Upper lobe of right lung (tissue), 1 donor: ENCODE measurements at regions not wholly inside any gene's neighbourhood (a gene's known extent, or its start where the extent isn't known, plus 50 kb on each side); places are given as distances from the start of the nearest gene placed in this dataset.

Source experiments
- ATAC-seq: fragments of 200-7000 bp; cut with Tn5 transposase; one replicate; pipeline ENCODE4 v1.9.1; 2020; ENCODE audit warnings: mild to moderate bottlenecking, moderate library complexity
- DNase-seq: peaks from one replicate; pipeline ENCODE4 v3.0.0-alpha.2; 2020
- H3K27ac ChIP-seq: fragments of 200-600 bp; one replicate; pipeline ENCODE4 v1.8.0; 2022
- H3K27me3 ChIP-seq: fragments of 200-600 bp; one replicate; pipeline ENCODE4 v1.8.0; 2022; ENCODE audit warnings: mild to moderate bottlenecking
- H3K36me3 ChIP-seq: fragments of 200-600 bp; one replicate; pipeline ENCODE4 v1.8.0; 2022
- H3K4me1 ChIP-seq: fragments of 200-600 bp; one replicate; pipeline ENCODE4 v1.8.0; 2022
- H3K4me3 ChIP-seq: fragments of 200-600 bp; one replicate; pipeline ENCODE4 v1.8.0; 2022; ENCODE audit warnings: mild to moderate bottlenecking
- H3K9me3 ChIP-seq: fragments of 200-600 bp; one replicate; pipeline ENCODE4 v1.8.0; 2022
- CTCF ChIP-seq: fragments of 200-600 bp; IDR thresholded peaks from one replicate; pipeline ENCODE4 v1.8.0; 2022; ENCODE audit warnings: antibody characterized with exemption
- intact Hi-C: fragments of 100-400 bp; cut with DNase I; formaldehyde crosslinking; loops from one replicate; pipeline ENCODE4 v1.11.0; 2022
- donor health status: DM: no; HTN: yes; CAD: no; lungs with severe emphysema.

GRCh38 chr4:29596228-29596627 is 1123.9 kb upstream of the PCDH7 start:
- Histone ChIP-seq H3K36me3 (no peaks in the 10 kb centered on the region), H3K9me3 (no peaks in the 10 kb centered on the region), H3K4me3 (no peak overlapping the region), H3K27me3 (no peaks in the 10 kb centered on the region), H3K27ac (no peak overlapping the region), H3K4me1 (no peaks in the 10 kb centered on the region)
- DNase-seq, result no peak
- intact Hi-C loops, result no loop called here
- ATAC-seq, result no peak
- no peak for TF ChIP-seq CTCF

- no peak for DNase-seq
- Histone ChIP-seq H3K27me3 (no peaks in the 10 kb centered on the region), H3K4me3 (no peak overlapping the region), H3K4me1 (no peaks in the 10 kb centered on the region), H3K27ac (no peak overlapping the region), H3K9me3 (no peaks in the 10 kb centered on the region), H3K36me3 (no peaks in the 10 kb centered on the region)
- no peak for ATAC-seq
- no peak for TF ChIP-seq CTCF
- intact Hi-C loops, result no loop called here
These were observed 1101.0 kb upstream of the PCDH7 start for GRCh38 chr4:29619168-29619567.

- no peak for ATAC-seq
- TF ChIP-seq CTCF, result no peak
- Histone ChIP-seq H3K4me3 (no peak overlapping the region), H3K4me1 (no peaks in the 10 kb centered on the region), H3K36me3 (no peaks in the 10 kb centered on the region), H3K27me3 (no peaks in the 10 kb centered on the region), H3K9me3 (no peaks in the 10 kb centered on the region), H3K27ac (no peak overlapping the region)
- intact Hi-C loops, result no loop called here
- DNase-seq, result no peak
These were observed 1088.0 kb upstream of the PCDH7 start for GRCh38 chr4:29632199-29632598.

GRCh38 chr4:29636961-29637360 is 1083.2 kb upstream of the PCDH7 start:
- H3K9me3 ChIP-seq, result no peaks in the 10 kb centered on the region
- intact Hi-C loops, result no loop called here
- no peak overlapping the region for H3K27ac ChIP-seq
- no peak overlapping the region for H3K4me3 ChIP-seq
- H3K4me1 ChIP-seq, result no peaks in the 10 kb centered on the region
- H3K27me3 ChIP-seq, result no peaks in the 10 kb centered on the region
- H3K36me3 ChIP-seq, result no peaks in the 10 kb centered on the region
- ATAC-seq, result no peak
- DNase-seq, result no peak
- TF ChIP-seq CTCF, result no peak

GRCh38 chr4:29653221-29653620 is 1066.9 kb upstream of the PCDH7 start:
- no peak overlapping the region for H3K27ac ChIP-seq
- no peak for TF ChIP-seq CTCF
- H3K36me3 ChIP-seq, result no peaks in the 10 kb centered on the region
- intact Hi-C loops, result no loop called here
- no peak for DNase-seq
- no peaks in the 10 kb centered on the region for H3K4me1 ChIP-seq
- H3K4me3 ChIP-seq, result no peak overlapping the region
- no peaks in the 10 kb centered on the region for H3K9me3 ChIP-seq
- no peak for ATAC-seq
- no peaks in the 10 kb centered on the region for H3K27me3 ChIP-seq

- Histone ChIP-seq H3K4me3 (no peak overlapping the region), H3K9me3 (no peaks in the 10 kb centered on the region), H3K27ac (no peak overlapping the region), H3K4me1 (no peaks in the 10 kb centered on the region), H3K27me3 (no peaks in the 10 kb centered on the region), H3K36me3 (no peaks in the 10 kb centered on the region)
- no peak for ATAC-seq
- no peak for DNase-seq
- no peak for TF ChIP-seq CTCF
- intact Hi-C loops, result no loop called here
These were observed 1039.5 kb upstream of the PCDH7 start for GRCh38 chr4:29680644-29681043.
